GM12878 (cell line): ENCODE measurements at regions not wholly inside any gene's neighbourhood (a gene's known extent, or its start where the extent isn't known, plus 50 kb on each side); places are given as distances from the start of the nearest gene placed in this dataset.

Experiments
- CBFB ChIP-seq: IDR thresholded peaks from 2 replicates; pipeline ENCODE4 v1.6.1; 2016; ENCODE audit warnings: antibody characterized with exemption, low read depth
- CBX3 ChIP-seq: fragments of 200-600 bp; sonication (generic); IDR thresholded peaks from 2 replicates; pipeline ENCODE4 v1.6.1; 2016; ENCODE audit warnings: low read depth, borderline replicate concordance
- GABPA ChIP-seq: IDR thresholded peaks from 2 replicates; pipeline ENCODE4 v1.6.1; 2014; ENCODE audit warnings: antibody characterized with exemption, low read depth, mild to moderate bottlenecking, inconsistent platforms
- KLF5 ChIP-seq: fragments of 450-650 bp; IDR thresholded peaks from 2 replicates; pipeline ENCODE4 v1.6.1; 2014; ENCODE audit warnings: mild to moderate bottlenecking; ENCODE audit not compliant: partially characterized antibody
- MAX ChIP-seq: IDR thresholded peaks from 2 replicates; pipeline ENCODE4 v1.6.1; 2012; ENCODE audit warnings: low read depth, low read length, improper control_type of control experiment
- SKIL ChIP-seq: fragments of 450-650 bp; IDR thresholded peaks from 2 replicates; pipeline ENCODE4 v1.6.1; 2017; ENCODE audit warnings: mild to moderate bottlenecking, low read depth, inconsistent platforms; ENCODE audit not compliant: poor library complexity, severe bottlenecking
- SMC3 ChIP-seq: IDR thresholded peaks from 2 replicates; pipeline ENCODE4 v1.6.1; 2011; ENCODE audit warnings: low read length, improper control_type of control experiment, borderline replicate concordance
- SRF ChIP-seq, 2 experiments: IDR thresholded peaks; 2 replicates each; pipeline ENCODE4 v1.6.1; 2011; ENCODE audit warnings: low read depth in 2 of 2, low read length in 2 of 2, mild to moderate bottlenecking in 1 of 2, moderate library complexity in 1 of 2
- ZBTB33 ChIP-seq: fragments of 450-650 bp; IDR thresholded peaks from 2 replicates; pipeline ENCODE4 v1.6.1; 2017; ENCODE audit warnings: mild to moderate bottlenecking
- ZNF24 ChIP-seq: fragments of 450-650 bp; IDR thresholded peaks from 2 replicates; pipeline ENCODE4 v1.6.1; 2017; ENCODE audit warnings: antibody characterized with exemption, mild to moderate bottlenecking
- TF ChIP-seq, protein P1 (sequence below): IDR thresholded peaks from 2 replicates; pipeline ENCODE4 v1.6.1; 2011; ENCODE audit warnings: low read depth, mild to moderate bottlenecking, low read length, moderate library complexity, borderline replicate concordance; ENCODE audit errors: extremely low read depth

- TF ChIP-seq ZNF24 (no peak), KLF5 (no peak), CBX3 (no peak), SMC3 (no peak), SKIL (no peak), SRF (IDR thresholded peaks at IDR 0.05; ENCODE audit: low read depth in 2 of 2, low read length in 2 of 2) (no peak), MAX (no peak), ZBTB33 (no peak), CBFB (no peak), GABPA (no peak)
- TF ChIP-seq, protein P1, sequence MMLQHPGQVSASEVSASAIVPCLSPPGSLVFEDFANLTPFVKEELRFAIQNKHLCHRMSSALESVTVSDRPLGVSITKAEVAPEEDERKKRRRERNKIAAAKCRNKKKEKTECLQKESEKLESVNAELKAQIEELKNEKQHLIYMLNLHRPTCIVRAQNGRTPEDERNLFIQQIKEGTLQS, result no peak
These were observed 623.4 kb upstream of the LUZP2 start (continued) for GRCh38 chr11:23873406-23873805.
